ENCODE measurements at regions not wholly inside any gene's neighbourhood (a gene's known extent, or its start where the extent isn't known, plus 50 kb on each side); places are given as distances from the start of the nearest gene placed in this dataset.
"Not testable (repeated sequence)": the region's sequence is repeated elsewhere in the genome, so short reads cannot be mapped to it uniquely, and the experiment has no call there.

DNA sequence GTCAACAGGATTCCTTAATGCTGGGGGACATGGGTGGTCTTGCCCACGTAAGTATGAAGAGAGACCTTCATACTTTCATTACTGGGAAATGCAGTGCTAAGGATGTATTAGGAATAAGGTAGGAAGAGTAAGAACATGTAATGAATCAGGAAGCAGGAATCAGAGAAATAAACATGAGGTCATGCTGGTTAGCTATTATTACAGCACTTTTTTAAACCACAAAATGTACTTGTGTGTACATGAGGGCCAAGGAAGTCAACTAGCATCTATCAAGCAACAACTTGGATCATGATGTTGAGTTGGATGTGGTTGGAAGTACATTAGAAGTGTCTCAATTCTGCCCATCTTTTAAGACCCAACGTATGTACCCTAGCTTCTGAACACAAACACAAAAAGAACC lies 63.5 kb upstream of the E2F3 start:
- no peak overlapping the region for H3K4me3 ChIP-seq (replicated peaks; ENCODE audit: low read depth, low read length)
- TF ChIP-seq CTCF (IDR thresholded peaks at IDR 0.05; ENCODE audit: low read length, missing control alignments): no peak
- DNase-seq (ENCODE audit: low read depth): no peak

GRCh38 chr6:20340068-20340848 lies 61.4 kb upstream of the E2F3 start:
- H3K4me3 ChIP-seq (replicated peaks; ENCODE audit: low read depth, low read length): no peak overlapping the region
- DNase-seq (ENCODE audit: low read depth): no peak

DNA sequence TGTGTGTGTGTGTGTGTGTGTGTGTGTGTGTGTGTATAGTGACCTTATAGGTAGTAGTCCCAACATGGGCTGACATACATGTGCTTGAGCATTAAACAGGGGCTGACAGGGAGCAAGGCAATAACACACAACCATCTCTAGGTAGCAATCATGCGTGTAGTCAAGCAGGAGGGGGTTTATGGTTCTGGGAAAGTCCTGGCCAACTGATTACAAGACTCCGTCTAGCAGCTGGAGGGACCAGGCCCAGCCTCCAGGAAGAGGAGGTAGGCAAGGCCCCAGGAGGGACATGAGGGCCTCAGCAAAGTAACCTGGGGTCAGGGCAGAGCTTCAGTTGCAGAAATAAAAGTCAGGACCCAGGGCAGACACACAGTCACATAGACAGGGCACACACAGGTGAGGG lies 60.6 kb upstream of the E2F3 start:
- DNase-seq (ENCODE audit: low read depth): no peak
- H3K4me3 ChIP-seq (replicated peaks; ENCODE audit: low read depth, low read length): no peak overlapping the region
- no peak for TF ChIP-seq CTCF (IDR thresholded peaks at IDR 0.05; ENCODE audit: low read length, missing control alignments)

More at GRCh38 chr6:20340068-20340848, 61.4 kb upstream of the E2F3 start:
- TF ChIP-seq CTCF (IDR thresholded peaks at IDR 0.05; ENCODE audit: low read length, missing control alignments): no peak

- no peak overlapping the region for H3K4me3 ChIP-seq (replicated peaks; ENCODE audit: low read depth, low read length)
- DNase-seq (ENCODE audit: low read depth): no peak
- no peak for TF ChIP-seq CTCF (IDR thresholded peaks at IDR 0.05; ENCODE audit: low read length, missing control alignments)
These were observed 60.1 kb upstream of the E2F3 start for GRCh38 chr6:20341564-20341963.

DNA sequence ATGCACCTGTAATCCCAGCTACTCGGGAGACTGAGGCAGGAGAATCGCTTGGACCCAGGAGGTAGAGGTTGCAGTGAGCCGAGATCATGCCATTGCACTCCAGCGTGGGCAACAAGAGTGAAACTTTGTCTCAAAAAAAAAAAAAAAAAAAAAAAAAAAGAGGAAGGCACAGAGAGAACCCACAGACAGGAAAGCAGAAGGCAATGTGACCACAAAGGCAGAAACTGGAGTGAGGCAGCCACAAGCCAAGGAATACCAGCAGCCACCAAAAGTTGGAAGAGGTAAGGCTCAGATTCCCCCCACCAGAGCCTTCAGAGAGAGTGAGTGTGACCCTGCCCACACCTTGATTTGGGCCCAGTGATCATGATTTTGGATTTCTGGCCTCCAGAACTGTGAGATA lies 54.7 kb upstream of the E2F3 start:
- not testable (repeated sequence) for H3K4me3 ChIP-seq (replicated peaks; ENCODE audit: low read depth, low read length); DNase-seq (ENCODE audit: low read depth)

DNA sequence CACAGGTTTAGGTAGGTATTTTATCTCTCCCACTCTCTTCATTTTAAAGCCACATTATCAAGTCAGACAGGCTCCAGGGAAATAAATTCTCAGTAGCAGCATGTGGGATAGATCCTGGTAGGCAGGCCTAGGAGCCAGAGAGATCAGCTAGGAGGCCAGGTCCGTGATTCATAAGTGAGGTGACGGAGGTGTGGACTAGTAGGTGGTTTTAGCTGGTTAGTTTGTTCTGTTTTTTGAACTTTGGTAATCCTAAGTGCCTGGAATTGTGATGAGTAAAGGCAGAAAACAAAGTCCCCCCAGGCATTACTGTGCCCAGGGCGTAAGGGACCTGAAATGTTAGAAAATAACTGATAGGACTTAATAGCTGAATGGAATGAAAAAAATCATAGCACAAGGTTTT lies 53.6 kb upstream of the E2F3 start:
- DNase-seq (ENCODE audit: low read depth): no peak

GRCh38 chr6:20349225-20349624 lies 52.5 kb upstream of the E2F3 start:
- DNase-seq (ENCODE audit: low read depth): no peak
- no peak overlapping the region for H3K4me3 ChIP-seq (replicated peaks; ENCODE audit: low read depth, low read length)
- TF ChIP-seq CTCF (IDR thresholded peaks at IDR 0.05; ENCODE audit: low read length, missing control alignments): no peak

More for the DNA sequence above, 53.6 kb upstream of the E2F3 start:
- TF ChIP-seq CTCF (IDR thresholded peaks at IDR 0.05; ENCODE audit: low read length, missing control alignments): no peak
- no peak overlapping the region for H3K4me3 ChIP-seq (replicated peaks; ENCODE audit: low read depth, low read length)

All from fibroblast of pulmonary artery (primary cell).